ENCODE measurements at regions not wholly inside any gene's neighbourhood (a gene's known extent, or its start where the extent isn't known, plus 50 kb on each side); places are given as distances from the start of the nearest gene placed in this dataset.

GRCh38 chr1:55707196-55707595 lies 492.0 kb upstream of the USP24 start:
- Histone ChIP-seq H3K27me3 (no peaks in the 10 kb centered on the region), H3K4me1 (peaks cover 26% of the 10 kb centered on the region), H3K27ac (peak overlapping the region in 1 of 2 donors; percentile 26), H3K4me3 (no peak overlapping the region), H3K9me3 (no peaks in the 10 kb centered on the region), H3K36me3 (ENCODE audit: low read depth, missing control alignments) (no peaks in the 10 kb centered on the region)
- TF ChIP-seq POLR2A (IDR thresholded peaks at IDR 0.05) (no peak), CTCF (IDR thresholded peaks at IDR 0.05) (no peak)
- DNase-seq: no peak
- intact Hi-C loops (cut with DNase I; ENCODE audit: low total_unique reads): no loop called here

GRCh38 chr1:55706397-55706796 lies 491.2 kb upstream of the USP24 start:
- no peaks in the 10 kb centered on the region for H3K9me3 ChIP-seq
- no peak for DNase-seq
- H3K27me3 ChIP-seq: no peaks in the 10 kb centered on the region
- H3K27ac ChIP-seq: peak overlapping the region in 1 of 2 donors; percentile 26
- intact Hi-C loops (cut with DNase I; ENCODE audit: low total_unique reads): no loop called here
- WGBS, 2 donors: 76 to 93% methylated on average over 1 of the region's 1 CpG
- no peak overlapping the region for H3K4me3 ChIP-seq
- TF ChIP-seq CTCF (IDR thresholded peaks at IDR 0.05) (no peak), POLR2A (IDR thresholded peaks at IDR 0.05) (no peak)
- H3K36me3 ChIP-seq (ENCODE audit: low read depth, missing control alignments): no peaks in the 10 kb centered on the region
- peaks cover 26% of the 10 kb centered on the region for H3K4me1 ChIP-seq

DNA sequence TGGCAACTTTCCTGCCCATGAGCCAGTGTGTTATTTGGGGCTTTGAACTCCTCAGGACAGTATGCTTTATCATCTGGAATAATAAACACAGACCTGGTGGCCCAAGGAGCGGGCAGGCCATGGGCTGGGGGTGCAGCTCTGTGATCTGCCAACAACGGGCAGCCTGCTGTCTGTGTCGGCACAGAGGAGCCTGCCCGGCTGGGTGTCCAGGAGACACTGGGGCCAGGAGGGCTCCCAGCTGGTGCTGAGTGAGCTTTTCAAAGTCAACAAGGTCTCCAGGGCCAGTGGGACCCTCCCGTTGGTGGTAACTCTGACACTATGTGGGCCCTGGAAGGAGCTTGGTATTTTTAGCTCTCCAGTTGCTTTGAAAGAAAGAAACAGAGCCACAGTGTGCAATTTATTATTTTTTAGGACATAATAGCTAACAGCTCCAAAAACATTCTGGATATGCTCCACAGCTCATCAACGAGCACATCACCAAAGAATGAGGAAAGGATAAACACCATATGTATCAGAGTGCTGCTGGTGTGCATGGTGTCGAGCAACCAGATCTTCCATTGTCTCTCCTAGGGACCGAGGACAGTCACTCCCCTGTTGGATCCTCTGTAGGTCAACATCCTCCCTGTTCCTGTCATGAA lies 488.7 kb upstream of the USP24 start:
- DNase-seq: no peak
- Histone ChIP-seq H3K27ac (no peak overlapping the region), H3K27me3 (no peaks in the 10 kb centered on the region), H3K36me3 (ENCODE audit: low read depth, missing control alignments) (no peaks in the 10 kb centered on the region), H3K4me1 (peaks cover 23% of the 10 kb centered on the region), H3K4me3 (no peak overlapping the region), H3K9me3 (no peaks in the 10 kb centered on the region)
- intact Hi-C loops (cut with DNase I; ENCODE audit: low total_unique reads): no loop called here
- no peak for TF ChIP-seq POLR2A (IDR thresholded peaks at IDR 0.05)
- TF ChIP-seq CTCF (IDR thresholded peaks at IDR 0.05): no peak
- WGBS, 2 donors: 74 to 83% methylated on average over 7 to 8 of the region's 8 CpGs

GRCh38 chr1:55702064-55702463 lies 486.9 kb upstream of the USP24 start:
- Histone ChIP-seq H3K9me3 (no peaks in the 10 kb centered on the region), H3K4me1 (peaks cover 9% of the 10 kb centered on the region), H3K27me3 (no peaks in the 10 kb centered on the region), H3K36me3 (ENCODE audit: low read depth, missing control alignments) (no peaks in the 10 kb centered on the region), H3K27ac (no peak overlapping the region), H3K4me3 (no peak overlapping the region)
- 75 to 81% methylated on average over 1 of the region's 1 CpG for WGBS, 2 donors
- intact Hi-C loops (cut with DNase I; ENCODE audit: low total_unique reads): no loop called here
- TF ChIP-seq CTCF (IDR thresholded peaks at IDR 0.05) (peak; percentile 66 to 71 (median 67)), POLR2A (IDR thresholded peaks at IDR 0.05) (no peak)
- no peak for DNase-seq

Measured in testis (tissue), 2 donors.